Osteoblast (primary cell): ENCODE measurements at regions not wholly inside any gene's neighbourhood (a gene's known extent, or its start where the extent isn't known, plus 50 kb on each side); places are given as distances from the start of the nearest gene placed in this dataset.

Experiments
- DNase-seq: peaks from one replicate; pipeline ENCODE4 v3.0.0; 2011; ENCODE audit warnings: low spot score, mixed read lengths; ENCODE audit not compliant: insufficient read length; ENCODE audit errors: missing footprints
- H2AFZ ChIP-seq: 2 replicates; pipeline ENCODE4 v1.6.0; 2011; ENCODE audit warnings: mild to moderate bottlenecking, low read length
- H3K27ac ChIP-seq: 2 replicates; pipeline ENCODE4 v1.5.1; 2011; ENCODE audit warnings: mild to moderate bottlenecking, low read depth, low read length, moderate library complexity
- H3K27me3 ChIP-seq: 2 replicates; pipeline ENCODE4 v1.6.0; 2012; ENCODE audit warnings: mild to moderate bottlenecking, control low read depth, inconsistent platforms, low read length, moderate library complexity; ENCODE audit not compliant: insufficient read depth
- H3K36me3 ChIP-seq: 2 replicates; pipeline ENCODE4 v1.5.1; 2011; ENCODE audit warnings: mild to moderate bottlenecking, low read length, control low read depth, moderate library complexity; ENCODE audit not compliant: insufficient read depth
- H3K4me1 ChIP-seq: 2 replicates; pipeline ENCODE4 v1.5.1; 2011; ENCODE audit warnings: mild to moderate bottlenecking, low read length, control low read depth, moderate library complexity; ENCODE audit not compliant: insufficient read depth
- H3K4me2 ChIP-seq: 2 replicates; pipeline ENCODE4 v1.6.0; 2011; ENCODE audit warnings: mild to moderate bottlenecking, low read length; ENCODE audit not compliant: insufficient read depth
- H3K4me3 ChIP-seq: fragments of 200-600 bp; sonication (generic); 3 replicates; pipeline ENCODE4 v1.5.1; 2012; ENCODE audit warnings: mild to moderate bottlenecking, low read length, inconsistent platforms; ENCODE audit not compliant: insufficient read depth
- H3K79me2 ChIP-seq: 2 replicates; pipeline ENCODE4 v1.6.0; 2012; ENCODE audit warnings: mild to moderate bottlenecking, low read length, control low read depth, inconsistent platforms; ENCODE audit not compliant: insufficient read depth
- H3K9me3 ChIP-seq: 2 replicates; pipeline ENCODE4 v1.5.1; 2011; ENCODE audit warnings: low read depth, low read length, control low read depth
- H4K20me1 ChIP-seq: 2 replicates; pipeline ENCODE4 v1.6.0; 2012; ENCODE audit warnings: mild to moderate bottlenecking, low read length, control low read depth; ENCODE audit not compliant: insufficient read depth
- CTCF ChIP-seq: IDR thresholded peaks from 2 replicates; pipeline ENCODE4 v1.5.1; 2011; ENCODE audit warnings: mild to moderate bottlenecking, low read depth, low read length, moderate library complexity; ENCODE audit errors: extremely low read depth

- no peak for TF ChIP-seq CTCF
- H3K27ac ChIP-seq: no peak overlapping the region
- no peak for DNase-seq
- no peak overlapping the region for H2AFZ ChIP-seq
- H4K20me1 ChIP-seq: no peaks in the 10 kb centered on the region
- no peaks in the 10 kb centered on the region for H3K27me3 ChIP-seq
- H3K4me1 ChIP-seq: no peaks in the 10 kb centered on the region
- H3K9me3 ChIP-seq: peaks cover 2% of the 10 kb centered on the region
- no peak overlapping the region for H3K4me3 ChIP-seq
- H3K36me3 ChIP-seq: no peaks in the 10 kb centered on the region
- H3K4me2 ChIP-seq: no peak overlapping the region
- H3K79me2 ChIP-seq: no peaks in the 10 kb centered on the region
Measured at GRCh38 chr16:7038475-7038874, 294.2 kb upstream of the RBFOX1 start.

GRCh38 chr16:7037495-7037894 lies 295.1 kb upstream of the RBFOX1 start:
- Histone ChIP-seq H4K20me1 (no peaks in the 10 kb centered on the region), H3K27me3 (no peaks in the 10 kb centered on the region), H3K4me1 (no peaks in the 10 kb centered on the region), H3K36me3 (no peaks in the 10 kb centered on the region), H2AFZ (no peak overlapping the region), H3K4me3 (no peak overlapping the region), H3K4me2 (no peak overlapping the region), H3K79me2 (no peaks in the 10 kb centered on the region), H3K27ac (no peak overlapping the region), H3K9me3 (peaks cover 3% of the 10 kb centered on the region)
- TF ChIP-seq CTCF: no peak
- DNase-seq: no peak

- DNase-seq: no peak
- no peak overlapping the region for H2AFZ ChIP-seq
- no peaks in the 10 kb centered on the region for H3K79me2 ChIP-seq
- H3K36me3 ChIP-seq: no peaks in the 10 kb centered on the region
- H3K9me3 ChIP-seq: peaks cover 3% of the 10 kb centered on the region
- H3K4me1 ChIP-seq: no peaks in the 10 kb centered on the region
- no peak for TF ChIP-seq CTCF
- no peak overlapping the region for H3K27ac ChIP-seq
- H4K20me1 ChIP-seq: no peaks in the 10 kb centered on the region
- no peak overlapping the region for H3K4me3 ChIP-seq
- no peaks in the 10 kb centered on the region for H3K27me3 ChIP-seq
- H3K4me2 ChIP-seq: no peak overlapping the region
Measured at GRCh38 chr16:7031031-7031430, 301.6 kb upstream of the RBFOX1 start.

- Histone ChIP-seq H3K79me2 (no peaks in the 10 kb centered on the region), H3K27me3 (no peaks in the 10 kb centered on the region), H3K27ac (no peak overlapping the region), H4K20me1 (no peaks in the 10 kb centered on the region), H3K4me2 (no peak overlapping the region), H3K4me3 (no peak overlapping the region), H3K4me1 (no peaks in the 10 kb centered on the region), H2AFZ (no peak overlapping the region), H3K9me3 (no peaks in the 10 kb centered on the region), H3K36me3 (no peaks in the 10 kb centered on the region)
- DNase-seq: no peak
- TF ChIP-seq CTCF: no peak
Measured at GRCh38 chr16:7027401-7027800, 305.2 kb upstream of the RBFOX1 start.
